Dedifferentiated amniotic fluid mesenchymal stem cell (primary cell): ENCODE measurements at regions not wholly inside any gene's neighbourhood (a gene's known extent, or its start where the extent isn't known, plus 50 kb on each side); places are given as distances from the start of the nearest gene placed in this dataset.

Source experiments
- DNase-seq: peaks from one replicate; pipeline ENCODE4 v3.0.0-alpha.2; 2016; ENCODE audit errors: extremely low spot score

GRCh38 chr5:124839371-124839998 lies 93.0 kb upstream of the ZNF608 start:
- no peak for DNase-seq

GRCh38 chr5:124841829-124842712 lies 95.6 kb upstream of the ZNF608 start:
- DNase-seq, result peak; percentile 54

- no peak for DNase-seq
Observed at GRCh38 chr5:124842725-124843595, 96.5 kb upstream of the ZNF608 start.

GRCh38 chr5:124843596-124843899 lies 97.1 kb upstream of the ZNF608 start:
- peak; percentile 19 for DNase-seq

DNA sequence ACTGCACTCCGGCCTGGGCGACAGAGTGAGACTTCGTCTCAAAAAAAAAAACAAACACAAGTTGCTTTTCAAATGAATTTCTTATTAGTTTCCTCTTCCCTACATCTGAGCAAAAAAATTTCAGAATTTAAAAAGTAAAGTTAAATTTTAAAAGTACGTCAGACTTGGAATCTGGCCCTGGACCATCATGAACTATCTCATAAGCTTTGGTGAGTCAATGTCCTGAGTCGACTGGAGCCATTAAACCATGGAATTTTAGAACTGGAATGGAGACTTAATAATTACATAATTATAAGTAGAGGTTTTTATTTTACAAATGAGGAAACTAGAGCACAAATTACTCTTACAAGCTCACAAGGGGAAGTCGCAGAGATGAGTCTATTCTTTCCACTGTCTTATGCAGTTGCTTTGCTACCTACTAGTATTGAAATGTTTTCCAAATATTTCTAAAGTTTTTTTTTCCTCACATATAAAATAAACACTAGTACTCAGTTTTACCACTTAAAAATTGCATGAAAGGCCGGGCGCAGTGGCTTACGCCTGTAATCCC lies 98.0 kb upstream of the ZNF608 start:
- DNase-seq, result no peak

DNA sequence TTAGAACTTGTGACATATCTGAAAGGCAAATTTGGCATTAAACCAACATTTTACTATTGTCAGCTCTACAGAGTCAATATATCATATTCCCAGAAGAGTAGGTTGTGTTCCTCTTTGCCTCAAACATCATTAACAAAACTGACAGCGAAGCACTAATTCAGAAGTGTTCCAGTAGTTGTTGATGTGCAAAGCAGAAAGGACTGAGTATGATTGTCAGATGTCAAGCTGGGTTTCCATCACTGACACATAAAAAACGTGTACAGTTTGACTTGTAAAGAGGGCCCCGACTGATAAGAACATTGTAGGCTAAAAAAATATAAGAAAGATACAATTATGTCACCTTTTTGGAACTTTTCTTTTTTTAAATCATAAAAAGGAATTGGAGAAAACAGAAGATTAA lies 101.5 kb upstream of the ZNF608 start:
- no peak for DNase-seq

GRCh38 chr5:124849774-124850173 lies 103.3 kb upstream of the ZNF608 start:
- DNase-seq, result no peak

- no peak for DNase-seq
Observed at GRCh38 chr5:124856726-124857125, 110.3 kb upstream of the ZNF608 start.

DNA sequence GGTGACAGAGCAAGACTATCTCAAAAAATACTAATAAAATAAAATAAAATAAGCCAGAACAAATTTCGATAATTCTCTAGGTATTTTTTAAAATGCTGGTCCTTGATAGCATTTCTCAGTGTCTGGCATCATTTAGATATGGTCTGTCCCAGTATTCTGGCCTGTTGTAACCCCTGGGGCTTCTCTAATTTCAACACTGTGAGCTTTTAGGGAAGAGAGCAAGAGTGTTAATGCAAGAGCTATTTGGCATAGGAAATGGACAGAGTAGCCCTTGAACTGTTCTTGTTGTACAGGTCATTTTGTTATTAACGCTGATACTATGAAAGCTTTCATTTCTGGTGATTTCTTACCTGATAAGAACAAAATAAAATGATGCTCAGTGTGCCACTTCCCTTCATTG lies 112.2 kb upstream of the ZNF608 start:
- no peak for DNase-seq

DNA sequence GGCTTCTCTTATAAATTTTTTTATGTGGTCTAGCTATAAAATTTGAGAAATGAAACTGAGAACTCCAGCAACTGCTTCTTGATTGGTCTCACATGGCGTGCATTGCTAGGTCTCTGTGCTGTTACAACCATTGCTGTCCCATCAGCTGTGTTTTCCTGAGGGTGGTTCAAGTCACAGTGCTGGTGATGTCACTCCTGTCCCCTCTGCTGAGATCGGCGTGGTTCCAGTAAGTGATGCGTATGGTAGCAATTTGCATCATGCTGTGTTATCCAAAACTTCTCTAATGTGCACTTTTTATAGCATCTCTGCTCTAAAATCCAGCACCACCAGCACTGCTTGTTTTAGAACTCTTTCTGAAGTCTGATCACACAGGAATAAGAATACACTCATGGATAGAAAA lies 112.6 kb upstream of the ZNF608 start:
- no peak for DNase-seq

GRCh38 chr5:124859556-124860290 lies 113.3 kb upstream of the ZNF608 start:
- DNase-seq, result no peak

GRCh38 chr5:124860291-124860655 lies 113.8 kb upstream of the ZNF608 start:
- no peak for DNase-seq

DNA sequence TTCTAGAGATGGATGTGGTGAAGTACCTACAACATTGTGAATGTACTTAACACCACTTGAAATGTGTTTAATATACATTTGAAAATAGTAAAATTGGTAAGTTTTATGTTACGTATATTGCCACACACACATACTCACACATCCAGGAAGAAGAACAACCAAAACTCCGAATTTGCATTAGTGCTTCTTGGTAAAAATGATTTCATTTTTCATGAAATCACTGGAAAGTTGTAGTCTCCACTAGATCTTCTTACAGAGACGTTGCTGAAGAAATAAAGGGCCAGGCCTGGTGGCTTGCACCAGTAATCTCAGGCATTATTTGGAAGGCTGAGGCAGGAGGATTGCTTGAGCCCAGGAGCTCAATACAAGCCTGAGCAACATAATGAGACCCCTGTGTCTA lies 118.6 kb upstream of the ZNF608 start:
- DNase-seq, result no peak

DNA sequence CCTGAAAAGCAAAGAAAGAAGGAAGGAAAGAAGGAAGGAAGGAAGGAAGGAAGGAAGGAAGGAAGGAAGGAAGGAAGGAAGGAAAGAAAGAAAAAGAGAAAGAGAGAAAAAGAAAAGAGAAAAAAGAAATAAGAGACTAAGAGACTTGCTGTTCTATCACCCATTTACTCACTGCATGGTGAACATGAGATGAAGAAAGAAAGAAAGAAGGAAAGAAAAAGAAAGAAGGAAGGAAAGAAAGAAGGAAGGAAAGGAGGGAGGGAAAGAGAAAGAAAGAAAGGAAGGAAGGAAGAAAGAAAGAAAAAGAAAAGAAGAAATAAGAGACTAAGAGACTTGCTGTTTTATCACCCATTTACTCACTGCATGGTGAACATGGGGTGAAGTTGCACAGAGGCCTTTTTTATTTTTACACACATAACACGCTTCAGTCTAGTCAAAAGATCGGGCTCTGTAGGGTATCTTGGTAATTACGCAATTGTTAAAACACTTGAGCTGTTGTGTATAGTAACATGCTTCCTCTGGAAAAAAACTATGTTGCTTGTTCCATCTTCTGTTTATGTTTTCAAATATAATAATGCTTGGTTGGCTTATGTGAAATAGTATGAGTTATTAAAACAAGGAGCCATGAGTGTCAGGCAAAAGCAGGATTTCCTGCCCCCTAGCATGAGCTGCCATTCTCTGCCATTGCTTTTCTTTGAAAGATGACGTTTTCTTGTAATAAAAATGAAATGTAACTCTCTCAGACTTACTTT lies 119.3 kb upstream of the ZNF608 start:
- DNase-seq, result no peak

DNA sequence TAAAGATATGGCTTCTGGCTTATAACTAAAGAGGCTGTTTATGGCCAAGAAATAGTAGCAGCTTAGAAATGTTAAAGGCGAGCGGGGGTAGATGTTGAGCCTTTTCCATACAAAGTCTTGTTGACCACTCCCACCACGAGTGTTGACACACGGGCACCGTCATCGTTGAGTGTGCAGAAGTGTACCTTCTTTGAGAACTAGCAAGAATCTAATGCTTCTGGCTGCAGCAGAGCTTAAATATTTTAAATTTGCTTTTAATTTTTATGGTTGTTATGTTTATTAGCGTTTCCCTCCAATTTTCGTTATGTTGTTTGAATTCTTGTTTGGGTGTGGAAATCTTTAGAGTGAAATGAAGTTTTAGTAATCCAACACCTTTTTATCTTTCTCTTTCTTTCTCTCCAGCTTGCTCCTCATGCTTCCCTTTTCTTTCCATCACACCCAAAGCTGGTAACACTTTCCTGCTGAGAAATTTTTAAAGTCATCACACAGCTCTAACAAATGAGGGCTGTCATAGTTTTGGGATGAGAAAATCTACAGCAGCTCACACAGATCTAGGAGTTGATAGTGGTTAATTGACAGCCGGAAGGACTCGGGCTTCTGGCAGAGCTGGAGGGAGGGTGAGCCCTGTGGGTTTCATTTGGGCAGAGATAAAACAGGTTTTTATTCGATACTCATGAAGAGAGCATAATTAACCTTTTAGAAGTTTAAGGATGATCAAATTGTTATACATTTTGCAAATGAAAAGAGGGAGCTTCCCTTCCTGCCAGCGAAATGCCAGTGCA lies 120.1 kb upstream of the ZNF608 start:
- DNase-seq, result no peak

- peak; percentile 63 for DNase-seq
Observed at GRCh38 chr5:124867137-124867704, 120.8 kb upstream of the ZNF608 start.

- no peak for DNase-seq
Observed at GRCh38 chr5:124868676-124869075, 122.2 kb upstream of the ZNF608 start.

DNA sequence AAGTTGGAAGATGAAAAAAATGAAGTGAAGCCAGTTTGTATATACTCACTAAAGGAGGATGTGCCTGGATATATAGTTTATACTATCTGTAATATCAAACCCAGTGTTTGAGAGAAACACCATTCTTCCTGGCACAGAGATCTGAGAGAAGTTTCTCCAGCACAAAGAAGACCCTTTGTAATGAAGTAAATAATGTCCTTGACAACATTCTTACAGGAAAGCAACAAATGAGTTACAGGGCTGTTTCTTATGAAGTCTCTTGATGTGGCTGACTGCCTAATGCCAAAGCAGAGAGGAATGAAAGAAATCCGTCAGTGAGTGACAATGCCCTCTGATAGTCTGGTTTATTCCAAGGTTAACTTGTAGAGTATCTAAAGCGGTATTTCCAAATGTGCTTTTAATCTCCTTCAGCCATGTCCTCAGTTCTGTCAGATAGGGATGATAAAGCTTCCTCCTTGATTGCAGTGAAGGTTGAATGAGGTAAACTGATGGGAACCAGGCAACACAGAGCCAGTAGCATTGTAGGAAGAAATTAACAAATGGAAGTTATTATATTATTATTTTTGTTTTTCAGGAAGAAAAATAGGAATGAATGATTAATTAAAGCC lies 123.1 kb upstream of the ZNF608 start:
- DNase-seq, result no peak

DNA sequence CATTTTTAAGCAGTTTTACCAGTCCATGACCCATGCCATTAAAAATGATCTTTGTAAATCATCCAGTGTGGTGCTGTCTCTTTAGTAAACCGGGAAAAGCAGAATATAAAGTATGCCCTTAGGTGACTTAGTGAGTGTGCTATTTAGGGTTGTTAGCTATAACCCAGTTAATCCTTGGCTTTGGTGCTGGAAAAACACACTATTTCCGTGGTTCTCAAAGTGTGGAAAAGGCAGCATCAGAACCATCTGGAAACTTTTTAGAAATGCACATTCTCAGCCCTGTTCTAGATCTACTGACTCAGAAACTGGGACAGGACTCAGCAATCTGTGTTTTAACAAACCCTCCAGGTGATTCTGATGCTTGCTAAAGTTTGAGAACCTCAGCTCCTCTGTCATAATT lies 123.6 kb upstream of the ZNF608 start:
- DNase-seq, result no peak
